Gastrocnemius medialis (tissue), 4 donors: ENCODE measurements at regions not wholly inside any gene's neighbourhood (a gene's known extent, or its start where the extent isn't known, plus 50 kb on each side); places are given as distances from the start of the nearest gene placed in this dataset.

Experiments
- ATAC-seq, 2 donors: fragments of 150-250 bp; one replicate each; pipeline ENCODE4 v1.9.1; 2016
- DNase-seq, 2 donors: peaks; one replicate each; pipeline ENCODE4 v3.0.0-alpha.2; 2019
- H3K27ac ChIP-seq, 4 donors: fragments of 200-600 bp; sonication (generic); 1 replicate in 1 of 4; 2 replicates in 3 of 4; pipeline ENCODE4 v1.5.1; 2016 to 2018; ENCODE audit warnings: mild to moderate bottlenecking in 2 of 4, moderate library complexity in 1 of 4
- H3K27me3 ChIP-seq, 3 donors: fragments of 200-600 bp; sonication (generic) in 2 of 3; 1 replicate in 1 of 3; 2 replicates in 2 of 3; pipeline versions ENCODE4 v1.5.1 to v1.6.0; 2016 to 2019; ENCODE audit warnings: mild to moderate bottlenecking in 1 of 3, moderate library complexity in 1 of 3
- H3K36me3 ChIP-seq, 2 donors: fragments of 200-600 bp; sonication (generic) in 1 of 2; one replicate each; pipeline ENCODE4 v1.5.1; 2017 to 2018
- H3K4me1 ChIP-seq, 2 donors: fragments of 200-600 bp; sonication (generic) in 1 of 2; one replicate each; pipeline ENCODE4 v1.5.1; 2016 to 2017; ENCODE audit warnings: mild to moderate bottlenecking in 2 of 2
- H3K4me3 ChIP-seq, 4 donors: fragments of 200-600 bp; sonication (generic) in 3 of 4; 1 replicate in 1 of 4; 2 replicates in 3 of 4; pipeline ENCODE4 v1.5.1; 2016 to 2019; ENCODE audit warnings: mild to moderate bottlenecking in 2 of 4
- H3K9me3 ChIP-seq, 3 donors: fragments of 200-600 bp; sonication (generic) in 2 of 3; 1 replicate in 1 of 3; 2 replicates in 2 of 3; pipeline ENCODE4 v1.5.1; 2016 to 2019
- POLR2A ChIP-seq, 2 donors: fragments of 450-650 bp; IDR thresholded peaks; one replicate each; pipeline ENCODE4 v1.6.1; 2017; ENCODE audit warnings: antibody characterized with exemption in 2 of 2, mild to moderate bottlenecking in 2 of 2, moderate library complexity in 2 of 2
- in situ Hi-C, 4 donors: fragments of 200-750 bp; cut with MboI; loops; one replicate each; pipeline versions ENCODE4 v1.15.0 to v1.8.0; 2017; ENCODE audit warnings: low sequenced_read_pairs in 4 of 4
- intact Hi-C: fragments of 100-400 bp; cut with DNase I; formaldehyde crosslinking; loops from one replicate; pipeline ENCODE4 v1.15.1; 2023; ENCODE audit warnings: low total_unique reads
- TF ChIP-seq, protein P1 (sequence below), 5 experiments: fragments of 450-650 bp in 3 of 5; fragments of 200-600 bp in 2 of 5; sonication (generic) in 2 of 5; IDR thresholded peaks in 4 of 5; conservative IDR thresholded peaks in 1 of 5; 1 replicate in 4 of 5; 2 replicates in 1 of 5; pipeline ENCODE4 v1.5.1; 2016 to 2019; ENCODE audit warnings: antibody characterized with exemption in 5 of 5, mild to moderate bottlenecking in 3 of 5, moderate library complexity in 3 of 5

DNA sequence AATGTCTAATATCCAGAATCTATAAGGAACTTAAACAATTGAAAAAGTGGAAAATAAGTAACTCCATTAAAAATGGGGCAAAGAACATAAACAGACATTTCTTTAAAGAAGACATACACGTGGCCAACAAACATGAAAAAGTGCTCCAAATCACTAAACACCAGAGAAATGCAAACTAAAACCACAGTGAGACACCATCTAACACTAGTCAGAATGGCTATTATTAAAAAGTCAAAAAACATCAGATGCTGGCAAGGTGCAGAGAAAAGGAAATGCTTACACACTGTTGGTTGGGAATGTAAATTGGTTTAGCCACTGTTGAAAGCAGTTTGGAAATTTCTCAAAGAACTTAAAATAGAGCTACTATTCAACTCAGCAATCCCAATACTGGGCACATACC lies 169.2 kb upstream of the MANEA start:
- Histone ChIP-seq H3K27me3 (no peaks in the 10 kb centered on the region), H3K4me3 (no peak overlapping the region), H3K4me1 (no peaks in the 10 kb centered on the region), H3K9me3 (no peaks in the 10 kb centered on the region), H3K36me3 (no peaks in the 10 kb centered on the region), H3K27ac (no peak overlapping the region)
- no peak for ATAC-seq
- no peak for DNase-seq
- intact Hi-C loops (no loop called here), in situ Hi-C loops (no loop called here)
- TF ChIP-seq, protein P1, sequence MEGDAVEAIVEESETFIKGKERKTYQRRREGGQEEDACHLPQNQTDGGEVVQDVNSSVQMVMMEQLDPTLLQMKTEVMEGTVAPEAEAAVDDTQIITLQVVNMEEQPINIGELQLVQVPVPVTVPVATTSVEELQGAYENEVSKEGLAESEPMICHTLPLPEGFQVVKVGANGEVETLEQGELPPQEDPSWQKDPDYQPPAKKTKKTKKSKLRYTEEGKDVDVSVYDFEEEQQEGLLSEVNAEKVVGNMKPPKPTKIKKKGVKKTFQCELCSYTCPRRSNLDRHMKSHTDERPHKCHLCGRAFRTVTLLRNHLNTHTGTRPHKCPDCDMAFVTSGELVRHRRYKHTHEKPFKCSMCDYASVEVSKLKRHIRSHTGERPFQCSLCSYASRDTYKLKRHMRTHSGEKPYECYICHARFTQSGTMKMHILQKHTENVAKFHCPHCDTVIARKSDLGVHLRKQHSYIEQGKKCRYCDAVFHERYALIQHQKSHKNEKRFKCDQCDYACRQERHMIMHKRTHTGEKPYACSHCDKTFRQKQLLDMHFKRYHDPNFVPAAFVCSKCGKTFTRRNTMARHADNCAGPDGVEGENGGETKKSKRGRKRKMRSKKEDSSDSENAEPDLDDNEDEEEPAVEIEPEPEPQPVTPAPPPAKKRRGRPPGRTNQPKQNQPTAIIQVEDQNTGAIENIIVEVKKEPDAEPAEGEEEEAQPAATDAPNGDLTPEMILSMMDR (IDR thresholded peaks at IDR 0.05 in 4 of 5, conservative IDR thresholded peaks at IDR 0.05 in 1 of 5), result no peak
- TF ChIP-seq POLR2A (IDR thresholded peaks at IDR 0.05), result no peak

DNA sequence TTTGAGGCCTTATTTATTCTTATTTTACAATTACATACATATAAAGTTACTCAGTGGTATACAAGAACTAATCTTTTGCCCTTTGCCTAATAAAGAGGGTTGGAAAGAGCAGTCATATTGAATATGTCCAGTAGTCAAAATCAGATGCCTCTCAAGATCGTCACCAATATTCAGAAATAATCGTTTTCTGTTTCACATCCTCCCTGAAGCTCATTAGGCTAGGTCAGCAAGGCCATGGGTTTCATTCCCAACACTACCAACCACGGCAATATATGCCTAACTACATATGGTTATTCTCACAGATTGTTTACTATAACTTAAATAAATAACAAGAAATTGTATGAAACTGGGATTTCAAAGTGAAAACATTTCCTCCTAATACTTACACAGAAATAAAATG lies 167.2 kb upstream of the MANEA start:
- intact Hi-C loops, result no loop called here

DNA sequence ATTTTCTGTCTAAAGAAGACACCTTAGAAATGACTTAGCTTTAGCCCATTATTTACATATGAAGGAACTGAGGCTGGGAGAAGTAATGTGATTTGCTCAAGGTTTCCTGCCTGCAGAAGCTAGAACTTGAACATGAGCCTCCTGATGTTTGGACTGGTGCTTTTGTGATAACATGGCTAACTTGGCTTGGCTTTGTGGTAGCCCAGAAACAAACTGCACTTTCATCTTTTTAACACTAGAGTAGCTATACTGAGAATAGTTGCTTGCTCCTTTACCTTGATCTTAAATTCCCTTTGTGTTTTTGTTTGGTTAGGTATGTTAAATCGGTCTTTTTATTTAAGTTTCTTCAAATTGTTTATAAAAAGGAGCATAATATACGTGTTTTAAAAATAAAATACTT lies 163.5 kb upstream of the MANEA start:
- Histone ChIP-seq H3K4me3 (no peak overlapping the region), H3K9me3 (no peaks in the 10 kb centered on the region), H3K27ac (no peak overlapping the region), H3K27me3 (no peaks in the 10 kb centered on the region), H3K36me3 (no peaks in the 10 kb centered on the region), H3K4me1 (no peaks in the 10 kb centered on the region)
- intact Hi-C loops, result no loop called here
- in situ Hi-C loops, result no loop called here
- ATAC-seq, result no peak
- DNase-seq, result no peak
- no peak for TF ChIP-seq POLR2A (IDR thresholded peaks at IDR 0.05)
- TF ChIP-seq, protein P1 (IDR thresholded peaks at IDR 0.05 in 4 of 5, conservative IDR thresholded peaks at IDR 0.05 in 1 of 5), result no peak

More for the DNA sequence above, 167.2 kb upstream of the MANEA start:
- DNase-seq (no peak), ATAC-seq (no peak)
- Histone ChIP-seq H3K36me3 (no peaks in the 10 kb centered on the region), H3K4me1 (no peaks in the 10 kb centered on the region), H3K9me3 (no peaks in the 10 kb centered on the region), H3K27ac (no peak overlapping the region), H3K27me3 (no peaks in the 10 kb centered on the region), H3K4me3 (no peak overlapping the region)
- in situ Hi-C loops, result no loop called here
- TF ChIP-seq, protein P1 (IDR thresholded peaks at IDR 0.05 in 4 of 5, conservative IDR thresholded peaks at IDR 0.05 in 1 of 5), result no peak
- no peak for TF ChIP-seq POLR2A (IDR thresholded peaks at IDR 0.05)

DNA sequence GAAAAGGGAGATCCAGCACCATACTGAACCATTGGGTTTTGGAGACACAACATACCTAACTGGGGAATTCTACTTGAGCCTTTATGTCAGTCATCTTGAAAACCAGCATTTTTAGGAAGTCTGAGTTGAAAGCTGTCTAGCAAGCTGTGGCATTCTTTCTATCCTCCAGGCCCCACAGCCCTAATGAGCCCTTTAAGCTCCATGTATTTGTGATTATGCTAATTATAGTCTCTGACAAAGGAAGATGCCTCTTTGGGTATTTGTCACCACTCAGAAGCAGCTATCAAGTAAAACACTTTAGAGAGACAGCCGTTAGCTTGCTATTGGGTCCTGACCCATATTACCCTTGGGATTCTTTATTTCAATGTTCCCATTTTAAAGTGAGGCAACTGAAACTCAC lies 159.5 kb upstream of the MANEA start:
- no peak for ATAC-seq
- in situ Hi-C loops, result no loop called here
- Histone ChIP-seq H3K4me1 (no peaks in the 10 kb centered on the region), H3K4me3 (no peak overlapping the region), H3K27ac (no peak overlapping the region), H3K9me3 (no peaks in the 10 kb centered on the region), H3K36me3 (no peaks in the 10 kb centered on the region), H3K27me3 (no peaks in the 10 kb centered on the region)
- TF ChIP-seq POLR2A (IDR thresholded peaks at IDR 0.05), result no peak
- TF ChIP-seq, protein P1 (IDR thresholded peaks at IDR 0.05 in 4 of 5, conservative IDR thresholded peaks at IDR 0.05 in 1 of 5), result no peak
- DNase-seq, result no peak
- intact Hi-C loops, result no loop called here

DNA sequence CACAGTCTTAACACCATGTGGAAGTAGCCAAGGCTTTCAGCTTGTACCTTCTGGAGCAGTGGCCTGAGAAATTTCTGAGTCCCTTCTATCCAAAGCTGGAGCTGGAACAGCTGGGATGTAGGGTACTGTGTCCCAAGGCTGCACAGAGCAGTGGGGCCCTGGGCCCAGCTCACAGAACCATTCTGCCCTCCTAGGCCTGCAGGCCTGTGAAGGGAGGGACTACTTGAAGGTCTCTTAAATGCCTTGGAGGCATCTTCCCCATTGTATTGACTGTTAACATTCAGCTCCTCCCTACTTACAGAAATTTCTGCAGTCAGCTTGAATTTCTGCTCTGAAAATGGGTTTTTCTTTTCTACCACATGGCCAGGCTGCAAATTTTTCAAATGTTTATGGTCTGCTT lies 156.5 kb upstream of the MANEA start:
- Histone ChIP-seq H3K27ac (no peak overlapping the region), H3K9me3 (no peaks in the 10 kb centered on the region), H3K4me1 (no peaks in the 10 kb centered on the region), H3K27me3 (no peaks in the 10 kb centered on the region), H3K36me3 (no peaks in the 10 kb centered on the region), H3K4me3 (no peak overlapping the region)
- TF ChIP-seq, protein P1 (IDR thresholded peaks at IDR 0.05 in 4 of 5, conservative IDR thresholded peaks at IDR 0.05 in 1 of 5), result no peak
- TF ChIP-seq POLR2A (IDR thresholded peaks at IDR 0.05), result no peak
- intact Hi-C loops, result no loop called here
- in situ Hi-C loops, result no loop called here
- ATAC-seq, result no peak
- no peak for DNase-seq
